Fibroblast of mammary gland (primary cell): ENCODE measurements at regions not wholly inside any gene's neighbourhood (a gene's known extent, or its start where the extent isn't known, plus 50 kb on each side); places are given as distances from the start of the nearest gene placed in this dataset.
"Not testable (repeated sequence)": the region's sequence is repeated elsewhere in the genome, so short reads cannot be mapped to it uniquely, and the experiment has no call there.

Source experiments
- DNase-seq: peaks from one replicate; pipeline ENCODE4 v3.0.0-alpha.2; 2010; ENCODE audit warnings: low read depth
- H3K4me3 ChIP-seq: 2 replicates; pipeline ENCODE4 v1.5.1; 2011; ENCODE audit warnings: low read depth, mild to moderate bottlenecking, low read length, moderate library complexity; ENCODE audit not compliant: control insufficient read depth
- TF ChIP-seq, protein P1 (sequence below): conservative IDR thresholded peaks from 2 replicates; pipeline ENCODE4 v1.5.1; 2011; ENCODE audit warnings: low read depth, low read length, inconsistent platforms; ENCODE audit not compliant: control insufficient read depth, insufficient read depth

DNA sequence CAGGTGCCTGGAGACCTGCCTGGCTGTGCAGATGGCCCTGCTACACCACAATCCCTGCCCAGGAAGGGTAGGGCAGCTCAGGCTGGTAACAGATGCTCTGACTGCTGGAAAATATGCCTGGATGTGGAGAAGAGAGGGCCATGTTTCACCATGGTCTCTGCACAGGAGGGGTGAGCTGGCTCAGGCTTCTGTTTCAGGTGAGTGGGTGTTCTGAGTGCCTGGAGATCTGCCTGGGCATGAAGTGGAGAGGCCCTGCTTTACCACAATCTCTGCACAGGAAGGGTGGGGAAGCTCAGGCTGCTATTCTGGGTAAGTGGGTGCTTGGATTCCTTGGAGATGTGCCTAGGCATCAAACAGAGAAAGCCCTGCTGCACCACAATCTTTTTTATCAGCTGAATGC, 350.1 kb downstream of the KIF20B start:
- TF ChIP-seq, protein P1, sequence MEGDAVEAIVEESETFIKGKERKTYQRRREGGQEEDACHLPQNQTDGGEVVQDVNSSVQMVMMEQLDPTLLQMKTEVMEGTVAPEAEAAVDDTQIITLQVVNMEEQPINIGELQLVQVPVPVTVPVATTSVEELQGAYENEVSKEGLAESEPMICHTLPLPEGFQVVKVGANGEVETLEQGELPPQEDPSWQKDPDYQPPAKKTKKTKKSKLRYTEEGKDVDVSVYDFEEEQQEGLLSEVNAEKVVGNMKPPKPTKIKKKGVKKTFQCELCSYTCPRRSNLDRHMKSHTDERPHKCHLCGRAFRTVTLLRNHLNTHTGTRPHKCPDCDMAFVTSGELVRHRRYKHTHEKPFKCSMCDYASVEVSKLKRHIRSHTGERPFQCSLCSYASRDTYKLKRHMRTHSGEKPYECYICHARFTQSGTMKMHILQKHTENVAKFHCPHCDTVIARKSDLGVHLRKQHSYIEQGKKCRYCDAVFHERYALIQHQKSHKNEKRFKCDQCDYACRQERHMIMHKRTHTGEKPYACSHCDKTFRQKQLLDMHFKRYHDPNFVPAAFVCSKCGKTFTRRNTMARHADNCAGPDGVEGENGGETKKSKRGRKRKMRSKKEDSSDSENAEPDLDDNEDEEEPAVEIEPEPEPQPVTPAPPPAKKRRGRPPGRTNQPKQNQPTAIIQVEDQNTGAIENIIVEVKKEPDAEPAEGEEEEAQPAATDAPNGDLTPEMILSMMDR = no peak
- no peak overlapping the region for H3K4me3 ChIP-seq
- DNase-seq = no peak

DNA sequence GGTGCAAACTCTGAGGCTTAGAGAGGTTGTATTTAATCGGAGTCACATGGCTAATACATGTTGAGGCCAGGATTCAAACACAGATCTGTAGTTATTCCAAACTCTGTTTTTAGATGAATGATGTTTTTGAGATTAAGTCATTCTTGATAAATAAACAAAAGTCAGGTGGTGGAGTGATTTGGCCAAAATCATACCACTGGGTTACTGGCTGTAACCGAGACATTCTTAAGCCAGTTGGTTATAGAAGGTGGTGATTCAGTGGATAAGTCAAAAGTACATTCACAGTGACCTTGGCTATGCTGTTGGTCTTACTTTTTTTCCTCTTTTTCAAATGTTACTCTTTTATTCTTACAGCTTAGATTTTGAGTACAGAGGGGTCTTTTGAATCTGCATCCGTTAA, 361.4 kb downstream of the KIF20B start:
- TF ChIP-seq, protein P1 = no peak
- peak; percentile 59 for DNase-seq
- H3K4me3 ChIP-seq = no peak overlapping the region

DNA sequence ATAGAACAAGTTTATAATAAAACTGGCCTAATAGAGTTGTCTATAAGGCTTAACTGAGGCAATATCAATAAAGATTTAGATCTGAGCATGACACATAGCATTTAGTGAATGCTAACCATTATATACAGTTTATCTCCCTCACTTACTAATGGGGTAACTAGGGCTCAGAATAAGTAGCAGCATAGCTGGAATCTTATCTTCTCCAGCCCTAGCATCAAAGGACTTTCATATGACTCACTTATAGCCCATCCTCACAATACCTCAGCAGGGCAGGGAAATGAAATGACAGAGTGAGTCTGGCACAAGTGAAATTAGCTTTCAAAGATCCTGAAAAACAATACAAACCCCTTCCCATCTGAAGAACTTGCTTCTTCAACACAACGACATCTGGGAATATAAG, 362.9 kb downstream of the KIF20B start:
- TF ChIP-seq, protein P1 = no peak
- H3K4me3 ChIP-seq = no peak overlapping the region
- no peak for DNase-seq

DNA sequence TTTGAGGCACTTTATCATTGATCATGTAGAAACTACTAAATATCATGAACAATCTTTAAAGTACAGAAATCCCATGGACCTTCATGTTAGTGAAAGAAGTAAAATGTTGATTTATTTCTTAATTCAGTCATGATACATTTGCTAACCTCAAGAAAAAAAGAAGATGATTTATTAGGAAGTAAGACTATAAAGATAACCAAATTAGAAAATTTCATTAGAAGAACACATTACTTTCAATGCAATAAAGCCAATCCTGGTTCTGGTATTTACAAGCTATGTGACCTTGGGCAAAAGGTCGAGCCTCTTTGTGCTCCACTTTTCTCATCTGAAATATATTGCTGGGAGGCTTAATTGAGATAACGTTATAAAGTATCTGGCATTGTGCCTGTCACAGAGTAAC, 365.0 kb downstream of the KIF20B start:
- TF ChIP-seq, protein P1 = no peak
- H3K4me3 ChIP-seq = no peak overlapping the region
- DNase-seq = no peak

DNA sequence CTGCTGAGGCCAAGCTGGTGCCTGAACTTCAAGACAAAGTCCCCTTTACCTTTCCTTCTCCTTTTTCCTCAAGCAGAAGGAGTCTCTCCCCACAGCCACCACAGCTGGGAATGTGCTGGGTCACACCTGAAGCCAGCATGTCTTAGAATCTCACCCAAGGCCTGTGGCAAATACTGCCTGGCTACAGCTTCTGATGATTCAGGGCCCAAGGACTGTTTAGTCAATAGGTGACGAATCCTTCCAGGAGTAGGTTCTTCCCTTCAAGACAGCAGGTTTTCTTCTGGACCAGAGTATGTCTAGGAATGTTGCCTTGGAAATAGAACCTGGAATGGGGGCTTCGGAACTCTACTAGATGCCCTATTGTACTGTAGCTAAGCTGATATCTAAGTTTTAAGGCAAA, 374.6 kb downstream of the KIF20B start:
- no peak overlapping the region for H3K4me3 ChIP-seq
- TF ChIP-seq, protein P1 = no peak
- no peak for DNase-seq

DNA sequence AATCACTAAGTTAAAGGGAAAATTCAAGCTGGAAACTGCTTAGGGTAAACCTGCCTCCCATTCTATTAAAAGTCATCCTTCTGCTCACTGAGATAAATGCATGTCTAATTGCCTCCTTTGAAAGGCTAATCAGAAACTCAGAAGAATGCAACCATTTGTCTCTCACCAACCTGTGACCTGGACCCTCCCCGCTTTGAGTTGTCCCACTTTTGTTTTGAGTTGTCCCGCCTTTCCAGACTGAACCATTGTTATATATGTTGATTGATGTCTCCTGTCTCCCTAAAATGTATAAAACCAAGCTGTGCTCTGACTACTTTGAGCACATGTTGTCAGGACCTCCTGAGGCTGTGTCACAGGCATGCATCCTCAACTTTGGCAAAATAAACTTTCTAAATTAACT, 378.4 kb downstream of the KIF20B start:
- DNase-seq = no peak
- TF ChIP-seq, protein P1 = no peak
- no peak overlapping the region for H3K4me3 ChIP-seq

DNA sequence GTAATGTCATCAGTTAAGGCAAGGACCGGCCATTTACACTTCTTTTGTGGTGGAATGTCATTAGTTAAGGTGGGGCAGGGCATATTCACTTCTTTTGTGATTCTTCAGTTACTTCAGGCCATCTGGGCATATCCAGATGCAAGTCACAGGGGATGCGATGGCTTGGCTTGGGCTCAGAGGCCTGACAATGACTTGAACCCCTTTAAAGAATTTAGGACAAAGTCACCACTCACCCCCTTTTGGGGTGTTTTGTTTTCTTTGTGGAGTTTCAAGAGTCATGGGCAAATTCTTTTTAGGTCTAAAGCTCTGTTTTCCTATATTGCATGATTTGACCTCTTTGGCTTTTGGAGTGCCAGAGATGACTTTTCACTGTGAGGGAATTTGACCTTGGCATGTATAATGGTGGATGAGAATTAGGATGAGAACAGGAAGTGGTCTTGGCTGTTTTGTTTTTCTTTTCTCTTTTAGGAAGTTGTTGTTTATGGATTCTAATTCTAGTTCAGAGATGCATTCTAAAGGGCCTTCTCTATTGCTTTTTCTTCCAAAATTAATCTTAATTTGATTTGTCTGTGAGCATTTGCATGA, 385.3 kb downstream of the KIF20B start:
- DNase-seq = peak; percentile 33
- not testable (repeated sequence) for H3K4me3 ChIP-seq
